K562 (cell line): ENCODE measurements at regions not wholly inside any gene's neighbourhood (a gene's known extent, or its start where the extent isn't known, plus 50 kb on each side); places are given as distances from the start of the nearest gene placed in this dataset.
A peak's percentile ranks its signal among the peaks of the same experiment; 100 is the strongest.

Source experiments
- ATAC-seq: fragments of 200-7000 bp; cut with Tn5 transposase; 3 replicates; pipeline ENCODE4 v1.9.1; 2020; ENCODE audit warnings: moderate library complexity
- BruUV-seq: library from RNA; stranded (reverse); fragments of 400-500 nt; replicated peaks from 2 replicates; lab custom pipeline; 2021; lab: Mats Ljungman, UMichigan
- CTCF ChIA-PET: fragments of 300-600 bp; formaldehyde crosslinking; extraction: SDS; loops from one replicate; lab custom pipeline; 2021; ENCODE audit warnings: low intra/inter-chr PET ratio; lab: Yijun Ruan, JAX
- POLR2A ChIA-PET: fragments of 300-600, 350-650 bp; sonication (Branson Sonifier 250); formaldehyde crosslinking; extraction: SDS; loops from one replicate; lab custom pipeline; 2021; ENCODE audit warnings: antibody characterized with exemption, inconsistent platforms; lab: Yijun Ruan, JAX
- DNase-seq, 4 experiments: peaks; one replicate each; pipeline versions ENCODE4 v3.0.0 to v3.0.0-alpha.2; 2011 to 2018; ENCODE audit warnings: low spot score in 3 of 4, mixed read lengths in 3 of 4; ENCODE audit errors: extremely low read depth in 1 of 4
- FAIRE-seq: peaks from 2 replicates; lab custom pipeline; 2011; peaks lifted over from hg19 to GRCh38; lab: Jason Lieb, UNC
- H2AFZ ChIP-seq: 2 replicates; pipeline ENCODE4 v1.6.0; 2011; ENCODE audit warnings: low read depth, low read length, control low read depth, inconsistent platforms
- H3K27ac ChIP-seq: fragments of 200-600 bp; 3 replicates; pipeline ENCODE4 v1.8.0; 2011; ENCODE audit warnings: low read depth, mild to moderate bottlenecking, control low read depth, inconsistent platforms, low read length, moderate library complexity, mixed read lengths; ENCODE audit errors: extremely low read depth
- H3K27me3 ChIP-seq, 2 experiments: fragments of 300-600 bp in 1 of 2; 2 replicates in 1 of 2; 3 replicates in 1 of 2; pipeline versions ENCODE4 v1.6.0 to v1.8.0; 2011; ENCODE audit warnings: inconsistent platforms in 2 of 2, low read length in 2 of 2, mild to moderate bottlenecking in 1 of 2, mixed read lengths in 1 of 2, moderate library complexity in 1 of 2; ENCODE audit not compliant: control insufficient read depth in 2 of 2, insufficient read depth in 2 of 2
- H3K36me3 ChIP-seq: fragments of 300-600 bp; 3 replicates; pipeline ENCODE4 v1.8.0; 2011; ENCODE audit warnings: mild to moderate bottlenecking, low read length, inconsistent platforms; ENCODE audit not compliant: control insufficient read depth, insufficient read depth
- H3K4me1 ChIP-seq, 2 experiments: fragments of 200-600 bp in 1 of 2; replicated peaks in 1 of 2; 2 replicates in 1 of 2; 3 replicates in 1 of 2; pipeline versions ENCODE4 v1.5.1 to v1.8.0; 2011; ENCODE audit warnings: inconsistent platforms in 2 of 2, low read length in 2 of 2, mild to moderate bottlenecking in 1 of 2, mixed read lengths in 1 of 2, moderate library complexity in 1 of 2; ENCODE audit not compliant: control insufficient read depth in 2 of 2, insufficient read depth in 2 of 2
- H3K4me2 ChIP-seq: 2 replicates; pipeline ENCODE4 v1.6.1; 2011; ENCODE audit warnings: low read length, control low read depth, inconsistent platforms, mixed read lengths; ENCODE audit not compliant: insufficient read depth
- H3K4me3 ChIP-seq: fragments of 200-600 bp; sonication (generic), shearing (Covaris generic); 2 replicates; pipeline ENCODE4 v1.5.1; 2016; ENCODE audit warnings: control low read depth, inconsistent platforms
- H3K79me2 ChIP-seq: fragments of 200-600 bp; 3 replicates; pipeline ENCODE4 v1.8.0; 2011; ENCODE audit warnings: low read length, inconsistent platforms; ENCODE audit not compliant: control insufficient read depth, insufficient read depth
- H3K9ac ChIP-seq, 2 experiments: 2 replicates each; pipeline versions ENCODE4 v1.6.0 to v1.6.1; 2011; ENCODE audit warnings: low read depth in 2 of 2, low read length in 2 of 2, control low read depth in 1 of 2, inconsistent platforms in 1 of 2, mild to moderate bottlenecking in 1 of 2, mixed read lengths in 1 of 2; ENCODE audit not compliant: insufficient read depth in 1 of 2
- H3K9me1 ChIP-seq: one replicate; pipeline ENCODE4 v1.6.0; 2011; ENCODE audit warnings: inconsistent platforms, mild to moderate bottlenecking, low read length, moderate library complexity; ENCODE audit not compliant: control insufficient read depth, insufficient read depth
- H3K9me3 ChIP-seq: replicated peaks from 2 replicates; pipeline ENCODE4 v1.5.1; 2011; ENCODE audit warnings: low read depth, low read length, inconsistent platforms; ENCODE audit not compliant: control insufficient read depth, insufficient read depth
- H4K20me1 ChIP-seq: replicated peaks from 2 replicates; pipeline ENCODE4 v1.6.1; 2011; ENCODE audit warnings: low read length, inconsistent platforms, mixed read lengths; ENCODE audit not compliant: control insufficient read depth, insufficient read depth
- BACH1 ChIP-seq: fragments of 200-800 bp; sonication (Bioruptor generic); IDR thresholded peaks from 2 replicates; pipeline ENCODE4 v1.6.1; 2016; ENCODE audit warnings: missing genetic modification characterization, missing compliant biosample characterization
- FOSL1 ChIP-seq: fragments of 200-800 bp; sonication (Bioruptor generic); conservative IDR thresholded peaks from 2 replicates; pipeline ENCODE4 v1.6.1; 2016; ENCODE audit warnings: missing genetic modification characterization, missing compliant biosample characterization
- ZNF584 ChIP-seq: fragments of 200-800 bp; sonication (Bioruptor generic); IDR thresholded peaks from 2 replicates; pipeline ENCODE4 v1.6.1; 2016; ENCODE audit warnings: low read depth, mild to moderate bottlenecking, missing genetic modification characterization, missing compliant biosample characterization
- WGBS: fragments of 100-300 bp; shearing (Covaris generic); methylation state at CpG from one replicate; pipeline ENCODE4 v1.1.6; 2016; ENCODE audit warnings: low coverage, mixed read lengths; ENCODE audit not compliant: insufficient coverage; ENCODE audit errors: missing lambda C conversion rate; 5-methylcytosine and 5-hydroxymethylcytosine counted together
- in situ Hi-C: fragments of 300-500 bp; cut with MboI; formaldehyde crosslinking; loops from 4 replicates; pipeline ENCODE4 v1.15.0; 2018; ENCODE audit warnings: inconsistent platforms, mixed read lengths
- intact Hi-C: fragments of 100-400 bp; cut with micrococcal nuclease; formaldehyde crosslinking; loops from 2 replicates; pipeline ENCODE4 v1.14.2; 2022
- TF ChIP-seq, protein P1 (sequence below): fragments of 450-650 bp; IDR thresholded peaks from 2 replicates; pipeline ENCODE4 v1.6.1; 2017; ENCODE audit warnings: antibody characterized with exemption, mild to moderate bottlenecking
- TF ChIP-seq, protein P2 (sequence below): sonication (generic); formaldehyde crosslinking; IDR thresholded peaks from 2 replicates; pipeline ENCODE4 v1.8.0; 2022; ENCODE audit warnings: mild to moderate bottlenecking, missing genetic modification reagents
- TF ChIP-seq, protein P3 (sequence below): fragments of 250-450 bp; sonication (Bioruptor Pico); IDR thresholded peaks from 2 replicates; pipeline ENCODE4 v1.4.0; 2020; ENCODE audit warnings: borderline replicate concordance
- TF ChIP-seq, protein P4 (sequence below), 2 experiments: IDR thresholded peaks; 2 replicates each; pipeline ENCODE4 v1.6.1; 2011; ENCODE audit warnings: borderline replicate concordance in 1 of 2, control low read depth in 1 of 2, low read depth in 1 of 2, low read length in 1 of 2, mild to moderate bottlenecking in 1 of 2, mixed read lengths in 1 of 2, moderate library complexity in 1 of 2; ENCODE audit not compliant: insufficient read depth in 1 of 2, insufficient read length in 1 of 2, poor library complexity in 1 of 2, severe bottlenecking in 1 of 2; ENCODE audit errors: extremely low read depth in 1 of 2
- TF ChIP-seq, protein P5 (sequence below): fragments of 250-450 bp; sonication (Bioruptor Pico); IDR thresholded peaks from 2 replicates; pipeline ENCODE4 v1.4.0; 2020
- TF ChIP-seq, protein P6 (sequence below), 2 experiments: fragments of 450-650 bp in 1 of 2; sonication (generic) in 1 of 2; formaldehyde crosslinking in 1 of 2; IDR thresholded peaks in 1 of 2; conservative IDR thresholded peaks in 1 of 2; 2 replicates each; pipeline versions ENCODE4 v1.6.1 to v1.8.1; 2016 to 2023; ENCODE audit warnings: mild to moderate bottlenecking in 2 of 2, moderate library complexity in 2 of 2, inconsistent platforms in 1 of 2, missing genetic modification reagents in 1 of 2

DNA sequence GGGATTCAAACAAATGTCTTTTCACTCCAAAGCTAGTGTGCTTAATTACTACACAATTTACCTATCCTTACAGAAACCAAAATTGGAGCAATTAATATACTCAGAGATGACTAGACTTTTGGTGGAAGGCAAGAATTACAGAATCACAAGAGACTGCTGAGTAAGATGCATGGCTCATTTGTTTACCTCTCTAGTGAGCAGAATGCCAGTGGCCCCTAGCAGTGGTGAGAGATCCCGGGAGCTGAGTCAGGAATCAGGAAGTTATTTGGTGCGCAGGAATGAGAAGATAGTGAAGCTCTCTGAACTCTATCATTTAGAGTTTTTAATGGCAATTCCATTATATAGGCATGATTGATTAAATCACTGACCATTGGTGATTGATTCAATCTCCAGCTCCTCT is 188.9 kb upstream of the SESN3 start (continued):
- TF ChIP-seq, protein P1, sequence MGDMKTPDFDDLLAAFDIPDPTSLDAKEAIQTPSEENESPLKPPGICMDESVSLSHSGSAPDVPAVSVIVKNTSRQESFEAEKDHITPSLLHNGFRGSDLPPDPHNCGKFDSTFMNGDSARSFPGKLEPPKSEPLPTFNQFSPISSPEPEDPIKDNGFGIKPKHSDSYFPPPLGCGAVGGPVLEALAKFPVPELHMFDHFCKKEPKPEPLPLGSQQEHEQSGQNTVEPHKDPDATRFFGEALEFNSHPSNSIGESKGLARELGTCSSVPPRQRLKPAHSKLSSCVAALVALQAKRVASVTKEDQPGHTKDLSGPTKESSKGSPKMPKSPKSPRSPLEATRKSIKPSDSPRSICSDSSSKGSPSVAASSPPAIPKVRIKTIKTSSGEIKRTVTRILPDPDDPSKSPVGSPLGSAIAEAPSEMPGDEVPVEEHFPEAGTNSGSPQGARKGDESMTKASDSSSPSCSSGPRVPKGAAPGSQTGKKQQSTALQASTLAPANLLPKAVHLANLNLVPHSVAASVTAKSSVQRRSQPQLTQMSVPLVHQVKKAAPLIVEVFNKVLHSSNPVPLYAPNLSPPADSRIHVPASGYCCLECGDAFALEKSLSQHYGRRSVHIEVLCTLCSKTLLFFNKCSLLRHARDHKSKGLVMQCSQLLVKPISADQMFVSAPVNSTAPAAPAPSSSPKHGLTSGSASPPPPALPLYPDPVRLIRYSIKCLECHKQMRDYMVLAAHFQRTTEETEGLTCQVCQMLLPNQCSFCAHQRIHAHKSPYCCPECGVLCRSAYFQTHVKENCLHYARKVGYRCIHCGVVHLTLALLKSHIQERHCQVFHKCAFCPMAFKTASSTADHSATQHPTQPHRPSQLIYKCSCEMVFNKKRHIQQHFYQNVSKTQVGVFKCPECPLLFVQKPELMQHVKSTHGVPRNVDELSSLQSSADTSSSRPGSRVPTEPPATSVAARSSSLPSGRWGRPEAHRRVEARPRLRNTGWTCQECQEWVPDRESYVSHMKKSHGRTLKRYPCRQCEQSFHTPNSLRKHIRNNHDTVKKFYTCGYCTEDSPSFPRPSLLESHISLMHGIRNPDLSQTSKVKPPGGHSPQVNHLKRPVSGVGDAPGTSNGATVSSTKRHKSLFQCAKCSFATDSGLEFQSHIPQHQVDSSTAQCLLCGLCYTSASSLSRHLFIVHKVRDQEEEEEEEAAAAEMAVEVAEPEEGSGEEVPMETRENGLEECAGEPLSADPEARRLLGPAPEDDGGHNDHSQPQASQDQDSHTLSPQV, result no peak
- 0 out of 2 replicates have a peak, but pooled peaks have one; percentile 48 for TF ChIP-seq BACH1 (tag)
- peak; percentile 58 for TF ChIP-seq FOSL1

DNA sequence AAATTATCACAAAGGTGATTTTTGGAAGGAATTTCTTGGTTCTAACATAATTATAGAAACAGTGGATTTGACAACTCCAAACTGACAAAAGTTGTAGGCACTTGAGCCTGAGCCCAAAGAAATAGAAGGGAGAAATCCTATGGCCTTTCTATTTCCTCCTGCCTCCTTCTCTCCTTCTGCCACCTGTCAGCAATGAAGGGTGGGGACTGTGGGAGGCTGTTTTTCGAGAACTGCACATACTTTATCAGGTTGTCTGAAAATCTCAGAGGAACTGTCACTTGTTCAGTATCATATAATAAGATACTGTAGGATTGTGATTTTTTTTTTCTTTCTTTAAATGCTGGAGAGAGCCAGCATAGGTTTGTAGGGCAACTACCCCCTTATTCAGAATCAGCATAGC is 187.9 kb upstream of the SESN3 start:
- intact Hi-C loops (no loop called here), in situ Hi-C loops (no loop called here)
- Histone ChIP-seq H3K27me3 (no peaks in the 10 kb centered on the region), H3K4me2 (no peak overlapping the region), H4K20me1 (no peaks in the 10 kb centered on the region), H3K4me1 (peaks cover 2 to 15% of the 10 kb centered on the region in 2 experiments; a peak in 4 of 5 replicates), H3K9ac (no peak overlapping the region), H3K36me3 (no peaks in the 10 kb centered on the region), H2AFZ (no peak overlapping the region), H3K9me3 (no peaks in the 10 kb centered on the region), H3K27ac (no peak overlapping the region), H3K9me1 (no peaks in the 10 kb centered on the region), H3K79me2 (no peaks in the 10 kb centered on the region), H3K4me3 (no peak overlapping the region)
- BruUV-seq, result no TSS peak
- DNase-seq (no peak), FAIRE-seq (no peak), ATAC-seq (no peak)
- POLR2A ChIA-PET, result no interaction called here
- CTCF ChIA-PET, result no interaction called here
- WGBS, result 20% methylated on average over 1 of the region's 1 CpG
- TF ChIP-seq ZNF584, result no peak
- TF ChIP-seq, protein P2, sequence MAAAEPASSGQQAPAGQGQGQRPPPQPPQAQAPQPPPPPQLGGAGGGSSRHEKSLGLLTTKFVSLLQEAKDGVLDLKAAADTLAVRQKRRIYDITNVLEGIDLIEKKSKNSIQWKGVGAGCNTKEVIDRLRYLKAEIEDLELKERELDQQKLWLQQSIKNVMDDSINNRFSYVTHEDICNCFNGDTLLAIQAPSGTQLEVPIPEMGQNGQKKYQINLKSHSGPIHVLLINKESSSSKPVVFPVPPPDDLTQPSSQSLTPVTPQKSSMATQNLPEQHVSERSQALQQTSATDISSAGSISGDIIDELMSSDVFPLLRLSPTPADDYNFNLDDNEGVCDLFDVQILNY (CRISPR knock-in tag), result no peak
- TF ChIP-seq, protein P3, sequence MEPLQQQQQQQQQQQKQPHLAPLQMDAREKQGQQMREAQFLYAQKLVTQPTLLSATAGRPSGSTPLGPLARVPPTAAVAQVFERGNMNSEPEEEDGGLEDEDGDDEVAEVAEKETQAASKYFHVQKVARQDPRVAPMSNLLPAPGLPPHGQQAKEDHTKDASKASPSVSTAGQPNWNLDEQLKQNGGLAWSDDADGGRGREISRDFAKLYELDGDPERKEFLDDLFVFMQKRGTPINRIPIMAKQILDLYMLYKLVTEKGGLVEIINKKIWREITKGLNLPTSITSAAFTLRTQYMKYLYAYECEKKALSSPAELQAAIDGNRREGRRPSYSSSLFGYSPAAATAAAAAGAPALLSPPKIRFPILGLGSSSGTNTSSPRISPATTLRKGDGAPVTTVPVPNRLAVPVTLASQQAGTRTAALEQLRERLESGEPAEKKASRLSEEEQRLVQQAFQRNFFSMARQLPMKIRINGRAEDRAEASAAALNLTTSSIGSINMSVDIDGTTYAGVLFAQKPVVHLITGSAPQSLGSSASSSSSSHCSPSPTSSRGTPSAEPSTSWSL, result no peak
- TF ChIP-seq, protein P4, sequence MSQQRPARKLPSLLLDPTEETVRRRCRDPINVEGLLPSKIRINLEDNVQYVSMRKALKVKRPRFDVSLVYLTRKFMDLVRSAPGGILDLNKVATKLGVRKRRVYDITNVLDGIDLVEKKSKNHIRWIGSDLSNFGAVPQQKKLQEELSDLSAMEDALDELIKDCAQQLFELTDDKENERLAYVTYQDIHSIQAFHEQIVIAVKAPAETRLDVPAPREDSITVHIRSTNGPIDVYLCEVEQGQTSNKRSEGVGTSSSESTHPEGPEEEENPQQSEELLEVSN (IDR thresholded peaks at IDR 0.05; ENCODE audit: borderline replicate concordance in 1 of 2, extremely low read depth in 1 of 2, insufficient read depth in 1 of 2, insufficient read length in 1 of 2, low read depth in 1 of 2, low read length in 1 of 2, poor library complexity in 1 of 2, severe bottlenecking in 1 of 2), result no peak
- TF ChIP-seq, protein P5, sequence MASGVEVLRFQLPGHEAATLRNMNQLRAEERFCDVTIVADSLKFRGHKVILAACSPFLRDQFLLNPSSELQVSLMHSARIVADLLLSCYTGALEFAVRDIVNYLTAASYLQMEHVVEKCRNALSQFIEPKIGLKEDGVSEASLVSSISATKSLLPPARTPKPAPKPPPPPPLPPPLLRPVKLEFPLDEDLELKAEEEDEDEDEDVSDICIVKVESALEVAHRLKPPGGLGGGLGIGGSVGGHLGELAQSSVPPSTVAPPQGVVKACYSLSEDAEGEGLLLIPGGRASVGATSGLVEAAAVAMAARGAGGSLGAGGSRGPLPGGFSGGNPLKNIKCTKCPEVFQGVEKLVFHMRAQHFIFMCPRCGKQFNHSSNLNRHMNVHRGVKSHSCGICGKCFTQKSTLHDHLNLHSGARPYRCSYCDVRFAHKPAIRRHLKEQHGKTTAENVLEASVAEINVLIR (CRISPR knock-in tag), result no peak
- TF ChIP-seq, protein P6, sequence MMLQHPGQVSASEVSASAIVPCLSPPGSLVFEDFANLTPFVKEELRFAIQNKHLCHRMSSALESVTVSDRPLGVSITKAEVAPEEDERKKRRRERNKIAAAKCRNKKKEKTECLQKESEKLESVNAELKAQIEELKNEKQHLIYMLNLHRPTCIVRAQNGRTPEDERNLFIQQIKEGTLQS (IDR thresholded peaks at IDR 0.05), result no peak
- TF ChIP-seq, protein P6 (CRISPR knock-in tag; conservative IDR thresholded peaks at IDR 0.05), result no peak
